PFSK-1 (cell line): ENCODE measurements at regions not wholly inside any gene's neighbourhood (a gene's known extent, or its start where the extent isn't known, plus 50 kb on each side); places are given as distances from the start of the nearest gene placed in this dataset.

Source experiments
- FOXP2 ChIP-seq: optimal IDR thresholded peaks from 2 replicates; pipeline ENCODE3; 2011; ENCODE audit warnings: borderline replicate concordance, control low read depth, inconsistent platforms; ENCODE audit not compliant: insufficient read depth; ENCODE audit errors: extremely low read length, extremely low read depth
- POLR2AphosphoS5 ChIP-seq: IDR thresholded peaks from 2 replicates; pipeline ENCODE4 v1.6.1; 2012; ENCODE audit warnings: low read depth, mild to moderate bottlenecking, control low read depth, low read length, moderate library complexity
- SIN3A ChIP-seq: IDR thresholded peaks from 2 replicates; pipeline ENCODE4 v1.6.1; 2012; ENCODE audit warnings: mild to moderate bottlenecking, low read length, moderate library complexity, borderline replicate concordance; ENCODE audit not compliant: insufficient read depth
- TAF1 ChIP-seq: IDR thresholded peaks from 2 replicates; pipeline ENCODE4 v1.6.1; 2012; ENCODE audit warnings: low read length, control low read depth, borderline replicate concordance; ENCODE audit not compliant: insufficient read depth
- TF ChIP-seq, protein P1 (sequence below), 2 experiments: IDR thresholded peaks; 2 replicates each; pipeline versions ENCODE4 v1.6.1 to v1.8.0; 2011 to 2012; ENCODE audit warnings: low read depth in 2 of 2, low read length in 2 of 2, control low read depth in 1 of 2, inconsistent platforms in 1 of 2, mild to moderate bottlenecking in 1 of 2, moderate library complexity in 1 of 2; ENCODE audit not compliant: insufficient read depth in 1 of 2

DNA sequence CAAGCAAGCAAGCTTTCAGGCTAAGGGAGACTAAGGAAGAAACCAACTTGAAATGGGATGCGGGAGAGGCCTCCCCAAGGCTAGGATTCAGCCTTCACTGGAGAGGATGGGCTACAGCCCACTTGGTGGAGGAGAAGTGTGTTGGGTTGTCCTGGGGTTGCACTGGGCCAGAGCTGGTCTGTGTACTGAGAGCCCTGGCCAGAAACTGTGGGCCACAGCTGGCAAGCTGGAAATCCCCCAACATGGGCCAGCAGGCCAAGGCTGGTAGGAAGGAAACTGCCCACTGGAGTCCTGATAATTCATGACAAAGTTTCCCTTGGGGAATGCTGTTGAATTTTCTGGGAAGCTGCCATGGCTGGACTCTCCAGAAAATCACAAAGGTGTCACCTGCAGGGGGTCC lies 188.0 kb upstream of the S100G start:
- TF ChIP-seq, protein P1, sequence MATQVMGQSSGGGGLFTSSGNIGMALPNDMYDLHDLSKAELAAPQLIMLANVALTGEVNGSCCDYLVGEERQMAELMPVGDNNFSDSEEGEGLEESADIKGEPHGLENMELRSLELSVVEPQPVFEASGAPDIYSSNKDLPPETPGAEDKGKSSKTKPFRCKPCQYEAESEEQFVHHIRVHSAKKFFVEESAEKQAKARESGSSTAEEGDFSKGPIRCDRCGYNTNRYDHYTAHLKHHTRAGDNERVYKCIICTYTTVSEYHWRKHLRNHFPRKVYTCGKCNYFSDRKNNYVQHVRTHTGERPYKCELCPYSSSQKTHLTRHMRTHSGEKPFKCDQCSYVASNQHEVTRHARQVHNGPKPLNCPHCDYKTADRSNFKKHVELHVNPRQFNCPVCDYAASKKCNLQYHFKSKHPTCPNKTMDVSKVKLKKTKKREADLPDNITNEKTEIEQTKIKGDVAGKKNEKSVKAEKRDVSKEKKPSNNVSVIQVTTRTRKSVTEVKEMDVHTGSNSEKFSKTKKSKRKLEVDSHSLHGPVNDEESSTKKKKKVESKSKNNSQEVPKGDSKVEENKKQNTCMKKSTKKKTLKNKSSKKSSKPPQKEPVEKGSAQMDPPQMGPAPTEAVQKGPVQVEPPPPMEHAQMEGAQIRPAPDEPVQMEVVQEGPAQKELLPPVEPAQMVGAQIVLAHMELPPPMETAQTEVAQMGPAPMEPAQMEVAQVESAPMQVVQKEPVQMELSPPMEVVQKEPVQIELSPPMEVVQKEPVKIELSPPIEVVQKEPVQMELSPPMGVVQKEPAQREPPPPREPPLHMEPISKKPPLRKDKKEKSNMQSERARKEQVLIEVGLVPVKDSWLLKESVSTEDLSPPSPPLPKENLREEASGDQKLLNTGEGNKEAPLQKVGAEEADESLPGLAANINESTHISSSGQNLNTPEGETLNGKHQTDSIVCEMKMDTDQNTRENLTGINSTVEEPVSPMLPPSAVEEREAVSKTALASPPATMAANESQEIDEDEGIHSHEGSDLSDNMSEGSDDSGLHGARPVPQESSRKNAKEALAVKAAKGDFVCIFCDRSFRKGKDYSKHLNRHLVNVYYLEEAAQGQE (IDR thresholded peaks at IDR 0.05; ENCODE audit: insufficient read depth in 1 of 2, low read depth in 2 of 2, low read length in 2 of 2), result no peak
- no peak for TF ChIP-seq TAF1

DNA sequence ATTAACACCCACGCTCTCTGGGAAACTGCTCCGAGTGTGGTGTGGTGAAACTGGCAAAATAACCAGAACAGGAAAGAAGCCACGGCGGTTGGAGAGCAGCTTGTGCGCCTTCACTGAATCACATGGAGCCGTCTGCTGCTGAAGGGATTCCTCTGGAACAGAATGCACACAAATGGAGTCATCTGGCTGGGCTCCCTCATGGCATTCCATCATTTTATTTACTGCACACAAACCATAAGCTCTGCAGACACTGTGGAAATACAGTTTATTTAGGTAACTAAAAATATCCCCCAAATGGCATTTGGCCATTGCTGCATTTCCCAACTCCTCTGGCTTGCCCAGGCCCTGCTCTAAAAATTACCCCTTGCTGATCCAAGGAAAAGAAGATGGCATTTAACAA lies 187.0 kb upstream of the S100G start:
- no peak for TF ChIP-seq TAF1
- no peak for TF ChIP-seq FOXP2
- no peak for TF ChIP-seq SIN3A
- TF ChIP-seq POLR2AphosphoS5, result no peak
- TF ChIP-seq, protein P1 (IDR thresholded peaks at IDR 0.05; ENCODE audit: insufficient read depth in 1 of 2, low read depth in 2 of 2, low read length in 2 of 2), result no peak

DNA sequence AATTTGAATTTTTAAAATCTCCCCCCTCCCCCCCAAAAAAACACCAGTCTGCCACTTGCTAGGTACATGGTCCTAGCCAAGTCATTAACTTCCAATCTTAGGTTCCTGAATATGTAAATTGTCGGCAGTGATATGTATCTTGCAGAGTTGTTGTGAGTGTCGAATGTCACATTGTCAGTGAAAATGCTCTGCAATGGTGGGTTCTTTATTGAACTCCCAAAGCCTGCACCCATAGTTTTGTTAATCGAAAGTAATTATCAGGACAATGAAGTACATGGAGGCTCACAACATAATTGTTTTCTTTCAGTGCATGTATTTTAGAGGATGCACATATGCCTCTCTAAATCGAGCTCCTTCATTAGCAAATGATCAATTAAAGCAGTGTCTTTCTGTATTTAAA lies 185.6 kb upstream of the S100G start:
- TF ChIP-seq TAF1, result no peak
- no peak for TF ChIP-seq FOXP2
- no peak for TF ChIP-seq SIN3A
- TF ChIP-seq, protein P1 (IDR thresholded peaks at IDR 0.05; ENCODE audit: insufficient read depth in 1 of 2, low read depth in 2 of 2, low read length in 2 of 2), result no peak
- no peak for TF ChIP-seq POLR2AphosphoS5

DNA sequence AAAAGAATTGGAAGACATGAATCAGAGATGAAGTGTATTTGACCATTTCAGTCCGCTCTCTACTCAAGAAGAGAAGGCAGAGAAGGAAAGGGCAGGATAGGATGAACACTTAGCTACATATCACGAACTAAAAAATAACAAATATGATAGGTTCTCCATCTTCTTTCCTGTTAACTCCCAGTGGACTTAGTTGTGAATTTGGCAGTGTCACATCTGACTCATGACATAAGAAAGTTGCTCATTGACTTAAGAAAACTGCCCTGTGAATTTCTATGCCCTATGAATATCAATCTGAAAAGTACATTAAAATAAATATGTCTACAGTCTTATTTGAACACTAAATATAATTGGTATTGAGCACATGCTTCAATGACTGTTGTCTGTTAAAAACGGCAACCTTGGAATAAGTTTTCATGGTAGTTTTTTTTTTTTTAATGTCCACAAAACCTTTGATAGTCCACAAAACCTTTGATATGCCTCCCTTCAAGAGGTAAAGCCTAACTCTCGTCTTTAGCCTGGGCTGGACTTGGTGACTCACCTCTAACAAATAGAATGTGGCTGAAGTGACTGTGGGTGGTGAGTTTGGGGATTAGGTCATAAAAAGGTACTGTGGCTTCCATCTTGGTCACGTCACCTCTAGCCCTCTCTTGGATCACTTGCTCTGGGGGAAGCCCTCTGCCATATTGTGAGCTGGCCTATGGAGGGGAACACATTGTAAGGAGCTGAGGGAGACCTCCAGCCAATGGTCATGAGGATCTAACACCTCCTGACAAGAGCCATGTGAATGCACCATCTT lies 184.7 kb upstream of the S100G start:
- TF ChIP-seq, protein P1 (IDR thresholded peaks at IDR 0.05; ENCODE audit: insufficient read depth in 1 of 2, low read depth in 2 of 2, low read length in 2 of 2), result no peak
- no peak for TF ChIP-seq FOXP2
- no peak for TF ChIP-seq SIN3A
- TF ChIP-seq POLR2AphosphoS5, result no peak
- TF ChIP-seq TAF1, result no peak
